Hematopoietic multipotent progenitor cell treated with erythropoietin and hydrocortisone succinate and interleukin-3 and kit ligand, for 4 days (in vitro differentiated cells): ENCODE measurements at regions not wholly inside any gene's neighbourhood (a gene's known extent, or its start where the extent isn't known, plus 50 kb on each side); places are given as distances from the start of the nearest gene placed in this dataset.
"Not testable (repeated sequence)": the region's sequence is repeated elsewhere in the genome, so short reads cannot be mapped to it uniquely, and the experiment has no call there.

Experiments
- DNase-seq: peaks from one replicate; pipeline ENCODE4 v3.0.0-alpha.2; 2015

DNA sequence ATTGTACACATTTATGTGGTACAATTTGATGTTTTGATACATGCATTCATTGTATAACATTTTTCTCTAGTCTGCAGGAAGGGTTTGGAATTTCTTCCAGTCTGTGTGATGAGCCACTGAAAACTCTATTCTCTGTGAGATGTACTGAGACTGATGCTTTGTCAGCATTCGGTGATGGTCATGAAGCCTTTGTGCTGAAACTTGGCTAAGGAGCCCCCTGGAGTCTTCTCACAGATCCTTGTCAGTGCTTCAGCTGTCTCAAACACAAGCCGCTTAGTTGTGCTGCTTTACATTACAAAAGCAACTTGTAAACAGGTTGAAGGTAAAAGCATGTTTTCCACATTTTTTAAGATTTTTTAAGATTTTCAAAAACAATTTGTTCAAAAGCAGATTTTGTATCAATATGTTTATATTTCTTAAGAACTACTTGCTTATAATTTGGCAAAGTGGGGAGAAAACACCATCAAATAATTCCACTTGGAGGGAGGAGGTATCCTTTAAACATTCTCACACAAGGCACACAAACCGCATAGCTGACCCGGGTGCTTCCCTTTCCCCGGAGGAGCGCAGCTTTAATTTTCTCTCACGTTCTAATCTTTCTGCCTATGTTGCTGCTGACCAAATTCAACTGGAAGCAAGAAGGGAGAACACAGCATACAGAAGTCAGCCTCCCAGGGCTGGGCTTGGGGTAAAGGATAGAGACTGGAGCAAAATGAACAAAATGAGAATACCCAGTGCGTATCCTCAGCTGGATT, 249.8 kb upstream of the VSTM2A start:
- no peak for DNase-seq

DNA sequence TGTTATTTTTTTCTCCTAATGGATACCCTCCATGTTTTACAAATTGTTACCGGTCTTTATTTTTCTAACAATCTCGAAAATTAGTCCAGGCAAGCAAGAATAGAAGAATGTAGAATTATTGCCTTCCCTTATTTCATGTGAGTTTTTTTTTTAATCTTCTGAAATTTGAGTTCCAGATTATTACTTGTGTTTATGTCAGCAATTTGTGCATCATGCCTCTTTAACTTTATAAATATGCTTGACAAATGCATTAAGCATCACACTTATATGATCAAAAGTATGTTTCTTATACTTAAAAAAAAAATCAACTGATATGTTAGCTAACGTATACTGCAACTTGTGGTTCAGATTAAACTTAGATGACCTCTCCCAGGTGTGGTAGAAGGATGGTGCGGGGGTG, 242.7 kb upstream of the VSTM2A start:
- no peak for DNase-seq

DNA sequence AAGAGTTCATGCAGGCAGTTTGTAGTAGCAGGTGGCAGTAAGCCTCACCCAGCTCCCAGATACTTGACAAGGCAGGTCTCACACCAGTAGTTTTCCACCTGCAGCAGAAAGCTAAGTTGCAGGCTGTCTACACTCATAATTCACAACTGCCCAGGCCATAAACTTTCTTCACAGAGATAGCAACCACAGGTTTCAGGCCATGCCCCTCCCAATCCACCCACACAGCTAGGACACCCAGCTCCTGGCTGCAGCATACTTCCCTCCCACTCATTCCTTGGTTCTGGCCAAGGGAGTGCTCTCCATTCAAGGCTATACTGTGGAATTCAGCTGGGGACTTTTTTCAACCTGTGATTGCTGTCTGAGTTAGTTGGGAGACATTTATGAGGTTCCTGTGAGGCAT, 226.2 kb upstream of the VSTM2A start:
- DNase-seq = not testable (repeated sequence)

DNA sequence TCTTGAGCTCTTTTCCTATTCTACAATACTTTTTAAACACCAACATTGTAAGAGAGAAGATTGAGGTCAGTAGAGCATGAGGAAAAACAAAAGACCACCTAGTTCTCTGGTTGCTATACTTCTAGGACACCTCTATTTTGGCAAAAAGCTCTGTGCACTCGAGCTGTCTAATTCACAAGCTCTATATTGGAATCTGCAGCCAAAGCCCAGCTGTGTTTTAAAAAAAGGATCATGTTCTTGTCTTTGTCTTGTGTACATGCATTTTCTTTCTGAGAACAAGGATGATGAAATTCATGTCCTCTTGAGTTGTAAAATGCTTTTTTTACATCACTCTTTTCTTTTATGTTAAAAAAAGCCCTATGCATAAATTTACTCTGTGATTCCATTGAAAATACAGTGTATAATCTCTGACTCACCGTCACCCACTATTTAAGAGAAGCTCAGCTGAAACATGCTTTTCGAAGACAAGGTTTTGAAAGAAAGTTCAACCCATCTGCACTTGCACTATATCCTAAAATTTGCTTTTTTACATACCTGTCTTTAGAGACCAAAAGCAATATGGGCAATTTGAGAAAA, 215.5 kb upstream of the VSTM2A start:
- no peak for DNase-seq

- no peak for DNase-seq
Measured at GRCh38 chr7:54330216-54330800, 211.9 kb upstream of the VSTM2A start.

DNA sequence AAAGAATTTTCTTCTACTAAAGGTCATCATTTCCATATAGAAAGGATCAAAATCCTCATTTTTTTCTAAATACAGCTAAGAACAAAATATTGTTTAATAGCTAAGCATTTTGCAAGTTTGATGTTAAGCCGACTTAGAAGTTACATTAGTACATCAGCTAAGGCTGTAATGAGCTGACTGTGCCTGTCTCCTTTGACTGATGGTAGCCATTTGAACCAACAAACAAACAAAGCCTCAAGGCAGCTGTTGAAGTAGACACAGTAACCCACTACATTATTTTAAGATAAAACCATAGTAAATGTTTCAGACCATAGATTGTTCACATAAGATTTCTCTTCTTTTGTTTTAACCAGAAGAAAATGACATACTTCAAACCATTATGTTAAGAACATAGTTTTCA, 210.9 kb upstream of the VSTM2A start:
- no peak for DNase-seq

GRCh38 chr7:54332301-54332700, 209.9 kb upstream of the VSTM2A start:
- no peak for DNase-seq

DNA sequence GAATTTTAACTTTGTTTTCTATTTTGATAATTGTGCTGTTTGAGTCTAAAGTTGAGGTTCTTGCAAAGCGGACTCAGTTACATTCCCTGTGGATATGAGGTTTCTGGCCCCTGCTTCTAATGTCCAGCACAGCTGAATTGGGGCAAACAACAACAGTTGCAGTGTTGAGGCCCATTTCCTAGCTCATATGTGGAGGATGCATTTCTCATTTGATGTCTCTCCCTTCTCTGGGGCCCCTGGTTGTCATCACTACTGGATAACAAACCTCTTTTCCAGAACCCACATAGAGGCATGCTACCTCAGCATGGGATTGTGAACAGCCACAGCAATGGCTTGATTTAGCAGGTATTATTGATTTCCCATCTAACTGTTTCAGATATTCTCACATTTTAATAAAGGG, 208.2 kb upstream of the VSTM2A start:
- no peak for DNase-seq

- DNase-seq = no peak
Measured at GRCh38 chr7:54336800-54337199, 205.4 kb upstream of the VSTM2A start.

GRCh38 chr7:54337466-54337865, 204.7 kb upstream of the VSTM2A start:
- DNase-seq = no peak

DNA sequence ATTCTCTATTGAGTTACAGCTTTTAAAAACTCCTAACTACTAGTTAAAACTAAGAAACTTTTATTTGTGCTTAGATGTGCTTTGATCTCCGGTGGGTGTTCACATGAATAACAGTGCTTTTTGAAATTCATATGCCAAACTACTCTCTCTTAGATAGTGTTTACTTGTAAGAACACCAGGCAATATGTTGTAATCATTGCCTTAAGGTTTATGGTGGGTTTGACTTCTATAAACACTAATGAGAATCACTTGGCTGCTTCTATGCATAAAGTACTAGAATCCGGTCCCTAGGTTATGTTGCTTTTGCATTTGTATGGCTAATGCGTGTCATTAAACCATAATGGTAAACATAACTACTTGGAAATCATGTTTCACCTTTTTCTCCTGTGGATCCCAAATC, 203.9 kb upstream of the VSTM2A start:
- DNase-seq = no peak

- no peak for DNase-seq
Measured at GRCh38 chr7:54339073-54339472, 203.1 kb upstream of the VSTM2A start.

DNA sequence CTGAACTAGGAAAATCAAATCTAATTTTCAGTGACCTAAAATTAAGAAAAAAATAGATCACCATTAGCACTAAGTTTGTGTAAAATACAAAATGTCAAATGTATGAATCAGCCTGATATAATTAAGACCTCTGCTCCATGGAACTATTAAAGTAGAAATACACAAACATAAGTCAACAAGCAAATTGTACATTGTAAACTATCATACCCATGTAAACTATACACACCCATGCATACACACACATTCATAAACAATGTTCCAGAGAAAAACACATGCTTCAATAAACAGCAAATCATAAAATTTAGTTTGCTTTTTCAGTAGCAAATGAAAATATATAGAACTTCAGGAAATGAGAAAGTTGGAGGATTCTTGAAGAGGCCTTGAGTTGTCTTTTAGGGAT, 199.7 kb upstream of the VSTM2A start:
- no peak for DNase-seq

DNA sequence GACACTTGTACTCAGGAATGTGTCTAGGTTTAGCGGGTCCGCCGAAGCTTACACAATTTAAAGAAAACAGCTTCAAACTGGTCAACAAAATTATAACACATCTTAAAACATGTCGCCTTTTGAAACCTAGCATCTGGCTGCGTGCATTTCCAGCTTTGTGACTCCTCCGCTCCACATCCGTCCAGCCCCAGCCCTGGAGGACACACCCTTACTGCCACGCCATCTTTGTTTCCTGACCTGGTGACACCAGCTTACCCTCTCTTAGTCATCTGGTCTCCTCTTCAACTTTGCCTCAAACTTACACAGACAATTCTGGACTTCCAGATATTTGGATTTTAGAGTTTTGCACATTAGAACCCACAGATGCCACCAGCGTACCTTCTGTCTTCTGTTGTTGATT, 198.7 kb upstream of the VSTM2A start:
- no peak for DNase-seq

GRCh38 chr7:54345746-54346145, 196.4 kb upstream of the VSTM2A start:
- no peak for DNase-seq

DNA sequence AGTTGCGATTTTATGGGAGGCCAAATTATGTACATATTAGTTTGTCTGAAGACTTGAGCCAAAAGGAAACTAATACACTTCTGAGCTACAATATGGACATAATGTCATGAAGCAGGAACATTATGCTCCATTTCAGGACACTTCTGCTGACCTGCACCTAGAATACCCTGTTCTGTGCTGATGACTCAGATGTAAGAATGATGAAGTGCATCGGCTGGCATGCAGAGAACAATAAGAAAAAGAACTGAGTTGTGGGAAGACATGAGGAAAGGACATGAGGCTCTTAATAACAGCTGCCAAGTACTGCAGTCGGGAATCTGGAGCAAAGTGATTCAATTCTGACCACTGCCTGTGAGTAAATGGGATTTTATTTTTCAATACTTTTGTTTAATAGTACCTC, 192.9 kb upstream of the VSTM2A start:
- no peak for DNase-seq

GRCh38 chr7:54354436-54354835, 187.7 kb upstream of the VSTM2A start:
- DNase-seq = no peak

DNA sequence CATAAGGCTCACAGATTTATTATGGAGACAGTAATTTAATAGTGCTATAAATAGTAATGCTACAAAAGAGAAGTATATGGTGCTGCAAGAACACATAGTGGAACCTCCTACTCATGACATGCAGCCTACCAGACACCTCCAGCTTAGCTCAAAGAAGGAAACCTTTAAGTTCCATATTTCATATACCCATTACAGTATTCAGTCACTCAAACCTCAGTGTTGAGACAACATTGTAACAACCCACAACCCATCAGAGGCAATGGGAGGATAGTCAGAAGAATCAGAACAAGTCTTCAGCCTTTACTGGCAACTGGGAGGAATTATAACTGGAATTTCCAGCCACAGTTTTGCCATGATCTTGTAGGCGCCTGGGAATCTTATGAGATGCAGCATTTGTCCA, 186.3 kb upstream of the VSTM2A start:
- no peak for DNase-seq

DNA sequence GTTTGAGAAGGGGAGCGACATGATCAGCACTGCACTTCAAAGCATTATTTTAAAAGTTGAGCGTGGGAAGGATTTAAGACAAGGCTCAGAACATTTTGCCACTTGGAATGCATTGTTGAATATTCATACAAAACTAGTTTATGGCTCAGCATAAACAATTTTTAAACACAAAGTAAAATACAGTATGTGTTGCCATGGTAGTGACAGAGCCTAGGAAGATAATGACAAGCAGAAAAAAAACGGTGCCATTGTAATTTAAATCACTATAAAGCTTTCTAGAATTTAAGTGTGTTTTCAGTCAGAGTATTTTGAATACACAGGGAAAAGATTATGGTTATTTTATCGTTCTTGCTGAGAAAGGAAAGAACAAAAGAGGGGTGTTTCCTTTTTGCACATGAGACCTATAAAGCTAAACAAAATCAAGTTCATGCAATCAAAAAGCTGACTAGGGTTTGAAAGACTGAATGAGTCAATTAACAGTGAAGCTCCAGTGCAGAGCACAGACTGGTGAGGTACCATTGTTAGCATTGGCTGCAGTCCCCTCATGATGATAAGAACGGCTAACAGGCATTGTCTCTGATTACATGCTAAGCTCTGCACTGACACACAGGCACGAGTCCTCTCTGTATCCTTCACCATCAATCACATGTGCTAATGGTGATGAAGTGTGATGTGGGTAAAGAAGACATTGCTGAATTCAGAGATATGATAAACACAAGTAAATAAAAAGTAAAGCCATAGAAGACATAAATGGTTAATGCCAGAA, 181.9 kb upstream of the VSTM2A start:
- no peak for DNase-seq

GRCh38 chr7:54390565-54390964, 151.6 kb upstream of the VSTM2A start:
- no peak for DNase-seq

GRCh38 chr7:54392935-54393334, 149.2 kb upstream of the VSTM2A start:
- no peak for DNase-seq

GRCh38 chr7:54394834-54395233, 147.3 kb upstream of the VSTM2A start:
- DNase-seq = peak; percentile 30

GRCh38 chr7:54397836-54398612, 144.2 kb upstream of the VSTM2A start:
- DNase-seq = peak; percentile 5
